ENCODE measurements at regions not wholly inside any gene's neighbourhood (a gene's known extent, or its start where the extent isn't known, plus 50 kb on each side); places are given as distances from the start of the nearest gene placed in this dataset.
A peak's percentile ranks its signal among the peaks of the same experiment; 100 is the strongest.

DNA sequence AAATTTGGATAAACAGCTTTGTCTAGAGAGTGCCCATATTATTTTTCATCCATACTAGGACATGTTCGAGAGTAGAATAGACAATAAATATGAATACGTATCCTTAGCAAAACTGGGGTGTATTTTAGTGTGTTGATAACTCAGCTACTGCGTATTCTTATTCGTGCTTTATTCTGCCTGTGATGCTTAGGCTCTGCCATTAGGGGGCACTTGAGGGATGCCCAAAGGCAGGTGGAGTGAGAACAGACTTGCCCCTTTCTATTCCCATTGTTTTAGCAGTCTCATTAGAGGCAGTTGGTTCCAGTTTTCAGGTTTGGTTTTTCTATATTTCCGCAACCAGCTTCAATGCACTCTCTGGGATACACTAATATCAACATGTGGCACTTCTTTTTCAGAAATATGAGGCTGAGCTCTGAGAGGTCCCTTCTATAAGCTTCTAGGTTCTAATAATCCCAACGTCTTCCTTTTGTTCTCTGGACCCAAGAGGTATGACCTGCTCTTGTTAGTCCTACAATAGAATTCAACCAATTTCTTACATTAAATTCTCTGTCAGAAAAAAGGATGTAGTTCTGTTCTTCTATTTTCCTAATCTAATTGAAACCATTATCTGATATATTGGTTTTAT is 985.7 kb upstream of the FBXO33 start:
- Histone ChIP-seq H3K4me2 (ENCODE audit: low read length) (no peak overlapping the region), H3K4me3 (ENCODE audit: low read length) (no peak overlapping the region), H2AFZ (ENCODE audit: low read depth, low read length) (no peak overlapping the region)

DNA sequence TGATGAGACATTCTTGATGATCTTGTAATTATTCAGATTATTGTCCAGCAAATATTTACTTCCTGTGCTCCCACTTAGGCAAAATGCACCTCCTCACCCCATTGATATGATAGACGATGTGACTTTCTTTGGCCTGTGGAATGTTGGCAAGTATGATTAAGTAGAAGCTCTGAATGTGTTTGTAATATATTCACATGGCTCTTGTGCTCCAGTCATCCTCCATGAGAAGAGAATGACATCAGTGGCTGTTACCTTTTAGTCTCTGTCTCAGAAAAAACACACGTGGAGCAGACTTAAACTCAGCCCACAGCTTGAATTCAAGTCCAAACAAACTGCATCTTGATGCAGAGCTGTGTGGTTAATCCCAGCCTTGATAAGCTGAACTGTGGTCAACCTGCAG is 984.3 kb upstream of the FBXO33 start:
- H3F3A ChIP-seq (ENCODE audit: insufficient read depth, low read length, poor library complexity, severe bottlenecking) = no peaks in the 10 kb centered on the region
- H2AFZ ChIP-seq (ENCODE audit: low read depth, low read length) = no peak overlapping the region
- H3K79me2 ChIP-seq (replicated peaks; ENCODE audit: insufficient read depth, low read length) = no peaks in the 10 kb centered on the region
- no peaks in the 10 kb centered on the region for H3K9me3 ChIP-seq (ENCODE audit: low read length)
- no peak overlapping the region for H3K4me3 ChIP-seq (ENCODE audit: low read length)
- no peak overlapping the region for H3K9ac ChIP-seq (ENCODE audit: low read length)
- no peaks in the 10 kb centered on the region for H3K9me2 ChIP-seq (ENCODE audit: insufficient read depth, low read length)
- no peaks in the 10 kb centered on the region for H3K36me3 ChIP-seq (ENCODE audit: insufficient read depth, low read length)
- H4K20me1 ChIP-seq (ENCODE audit: insufficient read depth) = no peaks in the 10 kb centered on the region
- H3K27me3 ChIP-seq (ENCODE audit: insufficient read depth, low read depth, low read length) = no peaks in the 10 kb centered on the region
- no peak overlapping the region for H3K4me2 ChIP-seq (ENCODE audit: low read length)
- H3K27ac ChIP-seq (ENCODE audit: low read length) = no peak overlapping the region
- no peak for TF ChIP-seq EP300 (conservative IDR thresholded peaks at IDR 0.05; ENCODE audit: poor library complexity, severe bottlenecking)
- TF ChIP-seq EZH2 (IDR thresholded peaks at IDR 0.05; ENCODE audit: borderline replicate concordance, insufficient read depth, low read length, poor library complexity, severe bottlenecking) = no peak
- no peak for TF ChIP-seq SMC3 (conservative IDR thresholded peaks at IDR 0.05; ENCODE audit: poor library complexity)
- TF ChIP-seq RAD21 (conservative IDR thresholded peaks at IDR 0.05) = no peak
- no peak for TF ChIP-seq TAF1 (IDR thresholded peaks at IDR 0.05; ENCODE audit: low read depth)
- TF ChIP-seq MXI1 (conservative IDR thresholded peaks at IDR 0.05; ENCODE audit: poor library complexity, severe bottlenecking) = no peak
- TF ChIP-seq POLR2AphosphoS5 (IDR thresholded peaks at IDR 0.05) = no peak
- no peak for TF ChIP-seq REST (IDR thresholded peaks at IDR 0.05; ENCODE audit: borderline replicate concordance)

More for the DNA sequence above, 985.7 kb upstream of the FBXO33 start:
- Histone ChIP-seq H3K9me2 (ENCODE audit: insufficient read depth, low read length) (no peaks in the 10 kb centered on the region), H3K27me3 (ENCODE audit: insufficient read depth, low read depth, low read length) (no peaks in the 10 kb centered on the region), H3F3A (ENCODE audit: insufficient read depth, low read length, poor library complexity, severe bottlenecking) (no peaks in the 10 kb centered on the region), H3K36me3 (ENCODE audit: insufficient read depth, low read length) (no peaks in the 10 kb centered on the region), H3K27ac (ENCODE audit: low read length) (no peak overlapping the region), H4K20me1 (ENCODE audit: insufficient read depth) (no peaks in the 10 kb centered on the region), H3K9ac (ENCODE audit: low read length) (no peak overlapping the region), H3K9me3 (ENCODE audit: low read length) (no peaks in the 10 kb centered on the region), H3K79me2 (replicated peaks; ENCODE audit: insufficient read depth, low read length) (no peaks in the 10 kb centered on the region)
- no peak for TF ChIP-seq EP300 (conservative IDR thresholded peaks at IDR 0.05; ENCODE audit: poor library complexity, severe bottlenecking)
- no peak for TF ChIP-seq REST (IDR thresholded peaks at IDR 0.05; ENCODE audit: borderline replicate concordance)
- TF ChIP-seq POLR2AphosphoS5 (IDR thresholded peaks at IDR 0.05) = no peak
- TF ChIP-seq MXI1 (conservative IDR thresholded peaks at IDR 0.05; ENCODE audit: poor library complexity, severe bottlenecking) = no peak
- peak; percentile 61 for TF ChIP-seq RAD21 (conservative IDR thresholded peaks at IDR 0.05)
- TF ChIP-seq SMC3 (conservative IDR thresholded peaks at IDR 0.05; ENCODE audit: poor library complexity) = peak; percentile 47
- TF ChIP-seq TAF1 (IDR thresholded peaks at IDR 0.05; ENCODE audit: low read depth) = no peak
- peak; percentile 54 for TF ChIP-seq CTCF (IDR thresholded peaks at IDR 0.05; ENCODE audit: poor library complexity, severe bottlenecking)
- no peak for TF ChIP-seq EZH2 (IDR thresholded peaks at IDR 0.05; ENCODE audit: borderline replicate concordance, insufficient read depth, low read length, poor library complexity, severe bottlenecking)

All from neural cell (in vitro differentiated cells).